ENCODE measurements at regions not wholly inside any gene's neighbourhood (a gene's known extent, or its start where the extent isn't known, plus 50 kb on each side); places are given as distances from the start of the nearest gene placed in this dataset.

GRCh38 chr20:50447102-50447804, 62.9 kb upstream of the PTPN1 start:
- TF ChIP-seq CTCF (IDR thresholded peaks at IDR 0.05; ENCODE audit: low read length) (no peak), EZH2 (optimal IDR thresholded peaks at IDR 0.05; ENCODE audit: low read depth, low read length) (no peak), EZH2phosphoT487 (IDR thresholded peaks at IDR 0.05; ENCODE audit: low read length) (no peak)
